HCT116 (cell line): ENCODE measurements at regions not wholly inside any gene's neighbourhood (a gene's known extent, or its start where the extent isn't known, plus 50 kb on each side); places are given as distances from the start of the nearest gene placed in this dataset.

ENCODE experiments used
- CEBPB ChIP-seq: IDR thresholded peaks from 2 replicates; pipeline ENCODE4 v1.6.1; 2012; ENCODE audit warnings: low read depth
- CTCF ChIP-seq, 3 experiments: fragments of 200-600 bp in 1 of 3; sonication (generic) in 1 of 3; IDR thresholded peaks in 2 of 3; conservative IDR thresholded peaks in 1 of 3; 2 replicates each; pipeline ENCODE4 v1.5.1; 2012 to 2017; ENCODE audit warnings: low read depth in 2 of 3, low read length in 2 of 3, antibody characterized with exemption in 1 of 3, borderline replicate concordance in 1 of 3, control low read depth in 1 of 3, mild to moderate bottlenecking in 1 of 3, mixed read lengths in 1 of 3, mixed run types in 1 of 3, moderate library complexity in 1 of 3; ENCODE audit not compliant: insufficient read depth in 1 of 3
- EGR1 ChIP-seq: IDR thresholded peaks from 2 replicates; pipeline ENCODE4 v1.6.1; 2012; ENCODE audit warnings: low read depth
- EZH2 ChIP-seq: fragments of 200-600 bp; sonication (generic); IDR thresholded peaks from 2 replicates; pipeline ENCODE4 v1.6.1; 2017; ENCODE audit warnings: antibody characterized with exemption, mixed run types
- EZH2phosphoT487 ChIP-seq: fragments of 200-600 bp; IDR thresholded peaks from 2 replicates; pipeline ENCODE4 v1.6.1; 2018; ENCODE audit warnings: antibody characterized with exemption, borderline replicate concordance
- MAX ChIP-seq: IDR thresholded peaks from 2 replicates; pipeline ENCODE4 v1.6.1; 2012
- POLR2A ChIP-seq: IDR thresholded peaks from 2 replicates; pipeline ENCODE4 v1.7.0; 2011; ENCODE audit warnings: borderline replicate concordance; ENCODE audit not compliant: insufficient read depth, insufficient read length; ENCODE audit errors: extremely low read depth
- POLR2AphosphoS5 ChIP-seq: IDR thresholded peaks from 2 replicates; pipeline ENCODE4 v1.6.1; 2011; ENCODE audit warnings: mild to moderate bottlenecking, low read depth, low read length, moderate library complexity
- RAD21 ChIP-seq: IDR thresholded peaks from 2 replicates; pipeline ENCODE4 v1.6.1; 2012; ENCODE audit warnings: low read depth, mild to moderate bottlenecking
- SIN3A ChIP-seq: IDR thresholded peaks from 2 replicates; pipeline ENCODE4 v1.6.1; 2012; ENCODE audit warnings: low read depth
- SP1 ChIP-seq: IDR thresholded peaks from 2 replicates; pipeline ENCODE4 v1.6.1; 2012; ENCODE audit warnings: low read depth
- SRF ChIP-seq: IDR thresholded peaks from 2 replicates; pipeline ENCODE4 v1.6.1; 2012; ENCODE audit warnings: low read depth
- TCF7L2 ChIP-seq: IDR thresholded peaks from 2 replicates; pipeline ENCODE4 v1.7.0; 2011; ENCODE audit warnings: borderline replicate concordance, inconsistent platforms; ENCODE audit not compliant: insufficient read depth, insufficient read length; ENCODE audit errors: extremely low read depth
- ZBTB33 ChIP-seq: IDR thresholded peaks from 2 replicates; pipeline ENCODE4 v1.6.1; 2011; ENCODE audit warnings: mild to moderate bottlenecking, low read length, moderate library complexity; ENCODE audit not compliant: insufficient replicate concordance; ENCODE audit errors: extremely low read depth

GRCh38 chr17:72400863-72401262, 280.0 kb downstream of the SOX9 start:
- TF ChIP-seq SP1 (no peak), CTCF (IDR thresholded peaks at IDR 0.05 in 2 of 3, conservative IDR thresholded peaks at IDR 0.05 in 1 of 3; ENCODE audit: borderline replicate concordance in 1 of 3, insufficient read depth in 1 of 3, low read depth in 2 of 3, low read length in 2 of 3) (no peak), RAD21 (no peak), POLR2AphosphoS5 (no peak), TCF7L2 (no peak), EGR1 (no peak), CEBPB (no peak), MAX (no peak), POLR2A (no peak), EZH2 (no peak), SIN3A (no peak), ZBTB33 (no peak), EZH2phosphoT487 (no peak), SRF (no peak)
